GM18520 (cell line): ENCODE measurements at regions not wholly inside any gene's neighbourhood (a gene's known extent, or its start where the extent isn't known, plus 50 kb on each side); places are given as distances from the start of the nearest gene placed in this dataset.

Source experiments
- ATAC-seq: cut with Tn5 transposase; IDR thresholded peaks from one replicate; pipeline ENCODE4 v1.9.1; 2021; ENCODE audit not compliant: unreplicated experiment

DNA sequence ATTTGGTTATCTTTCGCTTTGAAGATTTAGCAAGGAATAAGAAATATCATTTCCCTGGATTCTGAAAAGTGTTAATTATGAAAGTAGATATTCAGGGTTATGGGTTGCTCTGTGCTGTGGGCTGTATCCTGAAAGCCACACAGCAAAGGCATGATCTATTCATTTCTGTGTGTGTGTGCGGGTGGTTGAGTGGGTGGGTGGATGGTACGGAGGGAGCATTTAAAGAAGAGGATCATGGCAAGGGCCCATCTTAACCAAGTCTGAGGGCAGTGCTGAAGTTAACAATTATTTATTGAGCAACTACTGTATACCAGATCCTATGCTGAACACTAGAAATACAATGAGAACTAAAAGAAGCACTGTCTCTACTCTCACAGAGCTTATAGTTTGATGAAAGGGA, 178.2 kb upstream of the ZEB2 start:
- no peak for ATAC-seq

DNA sequence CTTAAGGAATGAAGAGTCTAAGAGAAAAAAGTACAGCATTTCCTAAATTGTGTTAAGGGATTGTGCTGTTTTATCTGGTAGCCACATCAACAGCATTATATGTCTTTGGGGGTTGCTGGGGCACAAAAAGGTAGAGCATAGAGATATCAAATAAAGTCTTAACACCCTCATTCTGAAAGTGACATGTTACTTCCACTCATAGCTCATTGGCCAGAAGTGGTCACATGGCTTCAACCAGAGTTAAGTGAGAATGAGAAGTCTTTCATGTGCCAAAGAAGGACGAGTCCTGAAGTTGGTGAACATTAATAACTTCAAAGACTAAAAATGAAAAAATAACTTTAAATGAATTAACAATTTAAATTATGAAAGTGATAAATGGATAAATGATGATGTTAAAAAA, 175.7 kb upstream of the ZEB2 start:
- no peak for ATAC-seq

DNA sequence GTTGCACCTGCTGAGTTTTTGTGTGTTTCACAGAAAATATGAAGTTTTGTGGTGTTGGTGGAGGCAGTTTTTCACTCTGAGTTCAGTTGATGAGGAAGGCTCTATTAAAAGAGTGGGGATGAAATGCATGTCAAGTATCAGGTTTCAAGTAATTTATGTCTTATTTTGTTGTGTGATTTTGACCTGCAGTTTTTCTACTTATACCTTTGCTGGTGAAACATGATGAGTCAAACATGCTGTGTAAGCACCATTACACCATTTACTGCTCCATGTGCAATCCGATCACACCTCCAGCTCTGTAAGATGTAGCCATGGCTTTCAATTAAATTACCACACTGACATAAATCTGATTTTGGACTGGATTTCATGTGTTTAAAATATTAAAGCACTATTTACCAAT, 174.5 kb upstream of the ZEB2 start:
- ATAC-seq: no peak

- ATAC-seq: no peak
These were observed 173.3 kb upstream of the ZEB2 start for GRCh38 chr2:144693179-144693578.

- ATAC-seq: no peak
These were observed 172.7 kb upstream of the ZEB2 start for GRCh38 chr2:144692661-144693060.

- ATAC-seq: no peak
These were observed 170.9 kb upstream of the ZEB2 start for GRCh38 chr2:144690771-144691170.

DNA sequence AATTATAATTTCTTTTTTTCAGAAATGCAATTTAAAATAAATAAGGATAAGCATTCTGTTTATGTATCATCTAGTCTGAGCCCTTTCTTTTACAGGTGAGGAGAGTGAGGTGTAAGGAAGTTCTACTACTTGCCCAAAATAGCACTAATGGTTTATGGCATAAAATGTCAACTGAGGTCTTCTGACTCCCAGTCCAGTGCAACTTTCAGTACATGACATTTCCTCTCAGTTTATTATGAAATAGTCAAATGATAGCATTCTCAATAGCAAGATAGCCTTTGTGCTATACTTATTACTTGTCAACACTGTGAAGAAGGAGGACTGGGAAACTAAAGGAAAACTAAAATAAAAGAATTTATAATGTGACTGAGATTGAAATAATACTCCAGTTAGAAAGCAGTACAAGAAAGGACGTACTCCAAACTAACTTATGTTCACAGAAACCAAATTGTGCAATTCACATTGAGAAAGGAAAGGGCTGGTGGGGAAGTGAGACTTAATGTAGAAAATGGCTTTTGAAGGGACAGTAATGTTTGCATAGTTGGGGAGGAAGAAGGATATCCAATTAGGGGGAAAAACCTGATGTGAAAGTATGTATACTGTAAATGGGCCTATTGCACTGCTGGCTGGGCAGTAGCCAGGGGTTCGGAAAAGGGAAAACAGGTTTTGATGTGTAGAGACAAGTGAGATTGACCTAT, 166.7 kb upstream of the ZEB2 start:
- ATAC-seq: no peak

- ATAC-seq: no peak
These were observed 164.0 kb upstream of the ZEB2 start for GRCh38 chr2:144683966-144684365.

DNA sequence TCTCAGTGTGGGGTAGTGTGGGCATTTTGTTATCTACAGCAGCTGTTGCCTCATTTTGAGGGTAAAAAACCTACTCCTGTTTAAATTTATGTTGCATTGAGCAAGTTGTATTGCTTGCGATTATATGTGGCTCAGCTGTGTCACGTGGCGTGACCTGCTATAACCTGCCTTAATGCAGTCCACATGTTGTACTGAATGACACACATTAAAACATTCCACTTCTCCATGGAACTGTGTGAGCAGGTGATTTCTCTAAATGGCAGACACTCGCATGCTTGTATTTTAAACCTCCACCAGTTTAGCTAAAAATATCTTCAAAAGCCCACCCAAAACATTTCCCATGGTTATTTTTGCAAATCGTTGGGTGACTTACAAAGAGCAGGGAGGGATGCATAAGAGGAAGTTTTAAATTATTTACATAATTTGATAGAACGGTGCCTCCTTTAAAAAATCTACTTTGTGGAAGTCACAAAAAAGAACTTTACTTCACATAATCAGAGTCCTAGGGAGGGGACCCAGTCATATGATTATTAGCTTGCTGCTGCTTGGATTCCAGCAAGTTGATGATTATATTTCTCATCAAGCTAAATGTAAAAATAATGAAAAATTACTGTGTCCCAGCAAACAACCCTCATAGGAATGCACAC, 163.3 kb upstream of the ZEB2 start:
- ATAC-seq: no peak

- no peak for ATAC-seq
These were observed 162.3 kb upstream of the ZEB2 start for GRCh38 chr2:144682248-144682647.

DNA sequence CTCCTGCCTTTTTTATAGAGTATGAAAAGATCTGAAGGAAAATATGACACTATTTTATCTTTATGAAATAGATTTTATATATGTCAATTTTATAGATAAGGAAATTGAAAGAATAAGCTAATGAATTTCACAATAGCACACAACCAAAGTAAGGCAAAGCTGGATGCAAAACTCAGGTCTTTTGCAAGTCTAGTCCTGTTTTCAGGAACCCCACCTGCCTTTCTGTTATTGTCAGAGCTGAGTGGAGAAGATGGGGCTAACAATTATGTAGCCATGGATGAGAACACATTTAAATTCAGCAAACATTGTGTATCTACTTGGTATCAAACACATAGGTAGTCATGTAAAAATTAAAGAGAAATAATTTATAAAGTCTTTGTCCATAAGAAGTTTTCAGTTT, 161.5 kb upstream of the ZEB2 start:
- ATAC-seq: no peak

- ATAC-seq: no peak
These were observed 160.0 kb upstream of the ZEB2 start for GRCh38 chr2:144679942-144680341.

GRCh38 chr2:144678736-144679135, 158.8 kb upstream of the ZEB2 start:
- ATAC-seq: no peak

- no peak for ATAC-seq
These were observed 155.8 kb upstream of the ZEB2 start for GRCh38 chr2:144675731-144676130.

- no peak for ATAC-seq
These were observed 155.4 kb upstream of the ZEB2 start for GRCh38 chr2:144675331-144675730.

DNA sequence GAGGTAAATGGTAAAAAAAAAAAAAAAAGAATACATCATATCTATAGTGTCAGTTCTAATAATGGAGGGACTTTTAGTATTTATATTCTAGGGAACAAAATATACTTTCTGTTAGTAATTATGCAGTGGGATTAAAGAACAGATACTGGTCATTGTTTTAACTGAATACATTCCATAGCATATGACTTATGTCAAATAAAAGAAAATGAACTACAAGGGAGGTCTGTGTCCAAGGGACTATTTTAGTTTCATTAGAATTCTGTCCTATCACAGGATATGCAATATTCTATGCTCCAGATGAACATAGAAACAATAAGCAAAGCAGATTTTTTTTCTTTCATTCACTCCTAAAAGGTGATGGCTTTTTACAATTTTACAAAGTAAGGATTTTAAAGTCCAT, 154.2 kb upstream of the ZEB2 start:
- ATAC-seq: no peak

DNA sequence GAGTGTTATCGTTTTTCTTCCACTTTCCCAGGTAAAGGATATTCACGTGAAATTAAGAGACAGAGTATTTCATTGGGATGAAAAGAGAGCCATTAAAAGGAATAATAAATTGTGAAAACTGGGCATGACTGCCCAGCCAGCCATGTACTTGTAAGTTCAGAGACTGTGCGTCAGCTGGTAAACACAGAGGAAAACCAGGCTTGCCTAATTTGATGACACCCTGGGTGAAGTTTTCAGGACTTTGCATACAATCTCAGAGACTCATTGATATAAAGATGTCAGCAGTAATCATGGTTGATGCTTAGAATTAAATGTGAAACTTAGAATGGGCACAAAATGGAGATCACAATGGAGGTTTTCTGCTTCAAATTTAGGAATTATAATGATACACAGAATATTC, 153.5 kb upstream of the ZEB2 start:
- ATAC-seq: no peak

- ATAC-seq: no peak
These were observed 152.0 kb upstream of the ZEB2 start for GRCh38 chr2:144671695-144672455.

GRCh38 chr2:144670738-144671137, 150.8 kb upstream of the ZEB2 start:
- ATAC-seq: no peak

DNA sequence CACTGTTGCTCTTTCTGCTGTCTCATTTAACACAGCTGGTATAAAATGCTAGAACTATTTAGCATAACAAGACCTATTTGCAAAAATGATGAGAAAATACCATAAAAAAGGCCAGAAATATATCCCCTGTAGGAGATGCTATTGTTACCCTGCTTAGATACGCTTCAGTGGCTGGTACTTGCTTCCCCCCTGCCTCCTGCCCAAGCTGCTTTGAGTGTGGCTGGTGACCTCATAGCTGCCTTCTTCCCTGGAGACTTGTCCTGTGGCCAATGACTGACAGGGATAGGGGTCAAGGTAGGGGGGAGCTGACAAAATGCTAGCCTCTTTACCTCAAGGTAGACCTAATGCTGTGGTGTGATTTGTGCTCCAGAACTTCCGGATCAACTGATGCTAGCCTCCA, 150.2 kb upstream of the ZEB2 start:
- no peak for ATAC-seq

GRCh38 chr2:144669196-144669987, 149.5 kb upstream of the ZEB2 start:
- ATAC-seq: no peak
